ENCODE measurements at regions not wholly inside any gene's neighbourhood (a gene's known extent, or its start where the extent isn't known, plus 50 kb on each side); places are given as distances from the start of the nearest gene placed in this dataset.
"Not testable (repeated sequence)": the region's sequence is repeated elsewhere in the genome, so short reads cannot be mapped to it uniquely, and the experiment has no call there.

- DNase-seq (ENCODE audit: low spot score) (no peak), ATAC-seq (no peak)
Measured at GRCh38 chr18:41071826-41072225, 883.2 kb upstream of the PIK3C3 start.

DNA sequence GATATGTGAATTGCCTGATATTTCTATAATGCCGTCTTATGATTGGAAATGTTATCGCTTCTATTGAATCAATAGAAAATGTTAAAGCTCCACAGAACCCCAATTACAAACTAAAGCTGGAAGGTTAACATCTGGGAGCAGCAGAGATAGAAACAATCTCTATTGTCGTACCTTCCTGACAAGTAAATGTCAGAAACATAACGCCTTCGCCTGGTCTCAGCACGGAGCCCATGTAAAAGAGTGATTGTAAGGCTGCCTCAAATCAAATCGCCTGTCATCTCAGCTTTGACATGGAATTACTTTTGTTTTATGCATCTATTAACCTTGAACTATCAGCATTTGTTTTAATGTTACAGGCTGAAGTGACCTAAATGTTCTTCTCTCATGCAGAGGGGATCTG is 885.9 kb upstream of the PIK3C3 start:
- DNase-seq (ENCODE audit: low spot score), result no peak
- ATAC-seq, result no peak

DNA sequence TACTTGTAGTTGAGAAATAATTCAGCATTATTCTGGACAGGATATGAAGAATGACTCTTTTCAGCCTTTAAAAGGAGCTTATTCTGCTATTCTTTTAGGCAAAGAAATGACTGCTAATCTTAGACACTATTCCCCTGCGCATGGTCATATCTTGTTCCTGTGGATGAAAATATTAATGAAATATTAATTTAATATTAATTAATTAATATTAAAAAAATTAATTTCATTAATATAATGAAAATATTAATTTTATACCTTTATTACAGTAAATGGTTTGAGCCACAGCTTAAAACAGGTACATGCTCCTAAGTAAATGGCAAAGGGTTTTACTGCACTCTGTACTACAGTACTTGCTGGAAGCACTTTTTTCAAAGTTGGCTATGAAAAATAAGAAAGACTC is 890.1 kb upstream of the PIK3C3 start:
- DNase-seq (ENCODE audit: low spot score), result no peak
- no peak for ATAC-seq

DNA sequence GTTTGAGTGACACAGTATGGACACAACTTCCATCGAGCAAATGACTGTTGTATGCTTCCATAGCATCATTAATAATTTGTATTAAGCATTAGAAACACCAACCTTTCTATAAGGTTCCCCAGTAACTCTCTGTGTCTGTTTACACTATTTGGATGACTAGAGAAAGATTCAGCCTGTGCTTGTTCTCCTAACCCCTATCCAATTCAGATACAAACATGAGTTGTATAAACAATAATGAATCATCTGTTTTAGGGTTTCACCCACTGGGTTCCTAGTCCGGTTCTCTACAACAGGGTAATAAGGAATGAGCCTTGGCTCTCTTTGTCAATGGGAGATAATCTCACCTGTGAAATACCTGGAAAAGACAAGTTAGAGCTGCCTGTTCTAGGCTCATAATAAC is 894.1 kb upstream of the PIK3C3 start:
- ATAC-seq (no peak), DNase-seq (ENCODE audit: low spot score) (no peak)

DNA sequence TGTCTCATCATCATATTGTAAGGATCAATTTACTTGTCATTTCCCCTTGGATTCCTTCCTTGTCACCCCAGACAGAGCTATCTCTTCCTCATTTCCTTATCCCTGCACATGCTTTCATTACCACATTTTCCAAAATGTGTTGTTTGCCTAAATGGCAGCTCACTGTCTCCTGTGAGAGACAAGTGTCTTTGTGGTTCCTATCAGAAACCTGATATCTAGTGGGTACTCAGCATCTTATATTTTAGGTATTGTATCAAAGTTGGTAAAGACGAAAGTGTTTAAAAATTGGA is 896.0 kb upstream of the PIK3C3 start:
- no peak for ATAC-seq
- no peak for DNase-seq (ENCODE audit: low spot score)

- ATAC-seq (no peak), DNase-seq (ENCODE audit: low spot score) (no peak)
Measured at GRCh38 chr18:41058351-41059125, 896.5 kb upstream of the PIK3C3 start.

- no peak for ATAC-seq
- no peak for DNase-seq (ENCODE audit: low spot score)
Measured at GRCh38 chr18:41052625-41053024, 902.4 kb upstream of the PIK3C3 start.

GRCh38 chr18:41046250-41046649 is 908.8 kb upstream of the PIK3C3 start:
- not testable (repeated sequence) for ATAC-seq; DNase-seq (ENCODE audit: low spot score)

- DNase-seq (ENCODE audit: low spot score), result no peak
- ATAC-seq, result no peak
Measured at GRCh38 chr18:41043876-41044275, 911.2 kb upstream of the PIK3C3 start.

- no peak for DNase-seq (ENCODE audit: low spot score)
- ATAC-seq, result no peak
Measured at GRCh38 chr18:41042866-41043265, 912.2 kb upstream of the PIK3C3 start.

- no peak for ATAC-seq
- no peak for DNase-seq (ENCODE audit: low spot score)
Measured at GRCh38 chr18:41038071-41038470, 917.0 kb upstream of the PIK3C3 start.

DNA sequence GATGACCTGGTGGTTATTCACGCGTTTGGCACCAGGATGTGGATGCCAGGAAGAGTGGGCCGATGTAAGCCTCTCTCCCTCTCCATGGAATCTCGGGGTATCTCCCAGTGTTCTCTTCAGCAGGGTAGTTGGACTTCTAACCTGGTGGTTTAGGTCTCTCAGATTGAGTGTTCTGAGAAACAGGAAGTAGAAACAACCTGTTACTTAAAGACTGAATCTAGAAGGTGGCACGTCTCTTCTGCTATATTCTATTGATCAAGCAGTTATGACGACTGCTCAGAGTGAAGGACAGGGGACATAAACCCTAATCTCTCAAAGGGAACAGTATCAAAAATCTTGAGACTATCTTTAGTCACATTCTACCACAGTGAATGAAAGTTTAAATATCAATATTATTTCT is 918.7 kb upstream of the PIK3C3 start:
- no peak for DNase-seq (ENCODE audit: low spot score)
- no peak for ATAC-seq

DNA sequence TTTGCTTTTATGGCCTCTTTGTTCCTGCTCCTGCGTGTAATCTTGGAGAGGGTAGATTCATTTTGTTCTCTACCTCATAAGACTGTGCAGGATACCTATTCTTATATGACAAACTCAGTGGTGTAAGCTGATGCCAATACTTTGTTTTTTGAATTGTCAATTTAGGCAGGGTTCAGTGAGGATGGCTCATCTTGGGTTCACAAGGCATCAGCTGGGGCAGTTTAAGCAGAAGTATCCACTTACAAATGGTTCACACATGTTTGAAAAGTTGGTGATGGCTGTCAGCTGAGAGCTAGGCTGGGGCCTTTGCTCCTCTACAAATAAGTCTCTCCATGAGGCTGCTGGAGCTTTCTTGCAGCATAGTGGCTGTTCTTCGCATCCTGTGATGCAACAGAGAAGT is 920.6 kb upstream of the PIK3C3 start:
- DNase-seq (ENCODE audit: low spot score), result no peak
- no peak for ATAC-seq

DNA sequence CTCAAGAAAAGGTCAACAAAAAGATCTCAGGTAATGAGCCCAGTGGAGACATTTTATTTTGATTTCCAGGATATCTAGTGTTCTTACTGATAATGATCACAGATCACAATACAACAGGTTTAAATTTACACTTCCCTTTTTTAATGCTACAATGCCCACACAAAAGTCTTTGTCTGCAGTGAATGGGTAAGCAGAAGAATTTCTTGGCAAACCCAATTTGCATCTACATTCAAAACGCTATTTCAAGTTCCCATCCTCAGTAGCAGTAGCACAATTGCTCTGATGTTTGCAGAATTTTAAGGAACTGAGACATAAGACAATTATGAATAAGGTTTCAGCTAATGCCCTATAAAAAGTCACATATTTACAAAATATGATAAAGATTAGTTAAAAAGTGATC is 929.4 kb upstream of the PIK3C3 start:
- ATAC-seq (no peak), DNase-seq (ENCODE audit: low spot score) (no peak)

- no peak for DNase-seq (ENCODE audit: low spot score)
- ATAC-seq, result no peak
Measured at GRCh38 chr18:41024792-41025191, 930.2 kb upstream of the PIK3C3 start.

DNA sequence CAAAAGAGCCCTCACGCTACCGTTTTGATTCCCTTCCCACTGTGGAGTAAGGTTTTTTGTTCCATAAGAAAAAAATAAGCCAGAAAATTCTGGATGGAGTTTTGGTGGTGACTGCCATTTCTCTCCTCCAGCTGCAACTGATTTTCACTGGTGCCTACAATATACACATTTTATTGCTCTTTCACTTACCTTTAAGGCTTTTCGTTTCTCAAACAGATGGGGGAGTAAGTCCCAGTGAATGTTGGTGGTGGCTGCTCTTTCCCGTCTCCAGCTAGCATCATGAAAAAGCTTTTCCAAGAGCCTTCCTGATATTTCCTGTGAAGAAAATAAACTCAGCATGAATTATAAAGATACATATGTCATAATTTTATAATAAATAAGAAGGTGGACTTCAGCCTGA is 932.5 kb upstream of the PIK3C3 start:
- no peak for ATAC-seq
- no peak for DNase-seq (ENCODE audit: low spot score)

DNA sequence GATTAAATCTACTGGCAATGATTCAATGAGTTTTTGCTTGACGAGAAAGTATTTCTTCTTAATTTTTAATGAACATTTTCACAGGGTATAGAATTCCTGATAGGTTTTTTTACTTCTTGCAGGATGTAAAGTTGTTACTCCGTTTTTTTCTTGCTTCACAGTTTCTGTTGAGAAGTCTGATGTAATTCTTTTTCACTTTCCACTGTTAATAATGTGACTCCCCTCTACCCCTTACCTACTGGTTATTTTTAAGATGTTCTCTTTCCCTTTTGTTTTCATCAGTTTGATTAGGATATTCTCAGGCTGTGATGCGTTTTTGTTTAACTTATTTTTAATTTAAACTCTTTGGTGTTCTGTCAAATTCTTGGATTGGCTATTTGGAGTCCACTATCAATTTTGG is 933.9 kb upstream of the PIK3C3 start:
- DNase-seq (ENCODE audit: low spot score), result no peak
- ATAC-seq, result no peak

- DNase-seq (ENCODE audit: low spot score) (no peak), ATAC-seq (no peak)
Measured at GRCh38 chr18:41012194-41012593, 942.8 kb upstream of the PIK3C3 start.

DNA sequence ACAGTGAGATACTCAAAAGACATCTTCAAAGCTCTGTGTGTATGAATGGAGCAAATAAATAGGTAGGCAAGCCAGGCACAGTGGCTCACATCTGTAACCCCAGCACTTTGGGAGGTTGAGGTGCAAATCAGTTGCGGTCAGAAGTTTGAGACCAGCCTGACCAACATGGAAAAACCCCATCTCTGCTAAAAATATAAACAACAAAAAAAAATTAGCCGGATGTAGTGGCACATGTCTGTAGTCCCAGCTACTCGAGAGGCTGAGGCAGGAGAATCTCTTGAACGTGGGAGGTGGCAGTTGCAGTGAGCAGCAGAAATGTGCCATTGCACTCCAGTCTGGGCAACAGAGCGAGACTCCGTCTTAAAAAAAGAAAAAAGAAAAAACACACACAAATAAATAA is 945.1 kb upstream of the PIK3C3 start:
- no peak for ATAC-seq
- DNase-seq (ENCODE audit: low spot score), result no peak

DNA sequence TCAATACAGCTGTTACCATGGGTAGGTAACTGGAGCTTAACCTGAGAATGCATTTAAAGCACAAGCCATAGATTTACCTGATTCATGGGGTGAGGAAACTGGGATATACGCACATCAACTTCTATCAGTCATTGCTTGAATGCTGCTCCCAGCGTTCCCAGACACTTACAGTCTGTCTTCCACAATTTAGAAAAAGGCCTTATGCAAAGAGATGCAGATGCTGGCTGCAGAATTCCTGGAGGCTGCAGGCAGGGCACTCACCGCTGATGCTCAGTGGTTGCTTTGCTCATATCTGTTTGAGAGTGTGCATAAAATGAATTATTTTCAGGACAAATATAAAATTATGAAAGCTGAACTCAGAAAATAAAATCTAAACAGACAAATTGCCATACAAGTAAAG is 950.7 kb upstream of the PIK3C3 start:
- no peak for DNase-seq (ENCODE audit: low spot score)
- ATAC-seq, result no peak

DNA sequence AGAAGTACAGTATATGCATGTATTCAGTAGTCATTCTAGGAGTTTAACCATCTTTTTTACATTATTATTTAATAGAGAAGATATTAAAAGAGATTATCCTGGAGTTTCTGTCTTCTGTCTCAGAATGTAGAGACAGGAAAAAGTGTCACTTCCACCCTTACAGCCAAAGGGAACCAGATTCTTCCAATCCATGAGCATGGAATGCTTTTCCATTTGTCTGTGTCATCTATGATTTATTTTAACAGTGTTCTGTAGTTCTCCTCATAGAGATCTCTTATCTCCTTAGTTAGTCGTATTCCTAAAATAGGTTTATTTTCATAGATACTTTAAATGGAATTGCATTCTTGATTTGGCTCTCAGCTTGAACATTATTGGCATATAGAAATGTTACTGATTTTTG is 959.5 kb upstream of the PIK3C3 start:
- ATAC-seq, result no peak
- DNase-seq (ENCODE audit: low spot score), result no peak

- ATAC-seq, result no peak
Measured at GRCh38 chr18:40993363-40993762, 961.7 kb upstream of the PIK3C3 start.

DNA sequence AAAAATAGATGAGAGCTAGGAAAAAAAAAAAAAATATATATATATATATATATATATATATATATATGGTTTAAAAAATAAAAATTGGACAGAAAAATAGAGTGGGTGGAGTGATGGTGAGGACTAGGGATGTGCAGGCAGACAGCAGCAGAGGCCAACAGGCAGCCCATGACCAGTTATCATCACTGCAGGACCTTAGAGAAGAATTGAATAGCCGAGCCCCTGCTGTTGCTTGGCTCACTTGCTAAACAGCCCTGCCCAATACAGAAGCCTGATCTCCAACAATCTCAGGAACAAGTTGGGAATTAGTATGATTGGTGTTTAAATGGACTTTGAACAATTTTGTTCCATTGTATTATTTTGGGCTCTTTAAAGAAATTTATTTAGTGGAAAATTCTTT is 967.5 kb upstream of the PIK3C3 start:
- no peak for DNase-seq (ENCODE audit: low spot score)

More at GRCh38 chr18:40993363-40993762, 961.7 kb upstream of the PIK3C3 start:
- DNase-seq (ENCODE audit: low spot score), result no peak

GRCh38 chr18:40985436-40985835 is 969.6 kb upstream of the PIK3C3 start:
- ATAC-seq, result no peak

More for the DNA sequence above, 967.5 kb upstream of the PIK3C3 start:
- ATAC-seq, result no peak

More at GRCh38 chr18:40985436-40985835, 969.6 kb upstream of the PIK3C3 start:
- no peak for DNase-seq (ENCODE audit: low spot score)
